NCI-H187 (cell line): ENCODE measurements at regions not wholly inside any gene's neighbourhood (a gene's known extent, or its start where the extent isn't known, plus 50 kb on each side); places are given as distances from the start of the nearest gene placed in this dataset.
"Not testable (repeated sequence)": the region's sequence is repeated elsewhere in the genome, so short reads cannot be mapped to it uniquely, and the experiment has no call there.

ENCODE experiments used
- DNase-seq, 2 experiments: peaks; one replicate each; lab custom pipeline; 2025; lab: John Stamatoyannopoulos, UW

GRCh38 chr20:48405909-48406308 lies 421.9 kb downstream of the PREX1 start:
- DNase-seq = no peak

GRCh38 chr20:48404598-48404997 lies 423.2 kb downstream of the PREX1 start:
- DNase-seq = no peak

GRCh38 chr20:48403167-48403761 lies 424.5 kb downstream of the PREX1 start:
- DNase-seq = peak in 1 of 2 experiments; percentile 31

- no peak for DNase-seq
These were observed 426.4 kb downstream of the PREX1 start for GRCh38 chr20:48401359-48401758.

GRCh38 chr20:48400009-48400408 lies 427.8 kb downstream of the PREX1 start:
- DNase-seq = no peak

GRCh38 chr20:48398506-48399449 lies 429.0 kb downstream of the PREX1 start:
- DNase-seq = no peak

GRCh38 chr20:48396981-48397861 lies 430.6 kb downstream of the PREX1 start:
- not testable (repeated sequence) for DNase-seq

GRCh38 chr20:48395816-48396546 lies 431.8 kb downstream of the PREX1 start:
- no peak for DNase-seq

- no peak for DNase-seq
These were observed 433.3 kb downstream of the PREX1 start for GRCh38 chr20:48394415-48395081.

GRCh38 chr20:48393737-48394314 lies 434.0 kb downstream of the PREX1 start:
- no peak for DNase-seq

GRCh38 chr20:48393311-48393685 lies 434.5 kb downstream of the PREX1 start:
- no peak for DNase-seq

- DNase-seq = no peak
These were observed 435.1 kb downstream of the PREX1 start for GRCh38 chr20:48392407-48393310.

- no peak for DNase-seq
These were observed 436.8 kb downstream of the PREX1 start for GRCh38 chr20:48390981-48391380.

GRCh38 chr20:48387675-48388074 lies 440.1 kb downstream of the PREX1 start:
- DNase-seq = no peak

- DNase-seq = no peak
These were observed 442.3 kb downstream of the PREX1 start for GRCh38 chr20:48385527-48385926.

GRCh38 chr20:48385114-48385513 lies 442.7 kb downstream of the PREX1 start:
- no peak for DNase-seq

- DNase-seq = no peak
These were observed 443.5 kb downstream of the PREX1 start for GRCh38 chr20:48384147-48384818.

GRCh38 chr20:48383252-48383651 lies 444.5 kb downstream of the PREX1 start:
- no peak for DNase-seq

- DNase-seq = no peak
These were observed 445.5 kb downstream of the PREX1 start for GRCh38 chr20:48382304-48382703.
